ENCODE measurements at regions not wholly inside any gene's neighbourhood (a gene's known extent, or its start where the extent isn't known, plus 50 kb on each side); places are given as distances from the start of the nearest gene placed in this dataset.

DNA sequence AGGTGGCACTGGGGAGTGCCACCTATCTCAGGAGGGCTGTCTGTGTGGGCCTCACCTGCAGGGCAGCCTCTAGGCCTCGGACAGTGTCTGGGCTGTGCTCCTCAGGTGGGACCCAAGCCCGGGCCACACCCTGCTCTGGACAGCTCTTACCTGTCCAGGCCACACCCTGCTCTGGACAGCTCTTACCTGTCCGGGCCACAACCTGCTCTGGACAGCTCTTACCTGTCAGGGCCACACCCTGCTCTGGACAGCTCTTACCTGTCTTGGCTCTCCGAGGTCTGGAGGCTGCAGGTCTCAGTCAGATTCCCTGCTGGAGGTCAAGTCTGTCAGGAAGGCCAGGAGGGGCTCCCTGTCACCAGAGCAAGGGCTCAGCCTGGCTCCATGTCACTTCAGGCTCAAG lies 80.6 kb downstream of the LINGO1 start:
- TF ChIP-seq, protein P1, sequence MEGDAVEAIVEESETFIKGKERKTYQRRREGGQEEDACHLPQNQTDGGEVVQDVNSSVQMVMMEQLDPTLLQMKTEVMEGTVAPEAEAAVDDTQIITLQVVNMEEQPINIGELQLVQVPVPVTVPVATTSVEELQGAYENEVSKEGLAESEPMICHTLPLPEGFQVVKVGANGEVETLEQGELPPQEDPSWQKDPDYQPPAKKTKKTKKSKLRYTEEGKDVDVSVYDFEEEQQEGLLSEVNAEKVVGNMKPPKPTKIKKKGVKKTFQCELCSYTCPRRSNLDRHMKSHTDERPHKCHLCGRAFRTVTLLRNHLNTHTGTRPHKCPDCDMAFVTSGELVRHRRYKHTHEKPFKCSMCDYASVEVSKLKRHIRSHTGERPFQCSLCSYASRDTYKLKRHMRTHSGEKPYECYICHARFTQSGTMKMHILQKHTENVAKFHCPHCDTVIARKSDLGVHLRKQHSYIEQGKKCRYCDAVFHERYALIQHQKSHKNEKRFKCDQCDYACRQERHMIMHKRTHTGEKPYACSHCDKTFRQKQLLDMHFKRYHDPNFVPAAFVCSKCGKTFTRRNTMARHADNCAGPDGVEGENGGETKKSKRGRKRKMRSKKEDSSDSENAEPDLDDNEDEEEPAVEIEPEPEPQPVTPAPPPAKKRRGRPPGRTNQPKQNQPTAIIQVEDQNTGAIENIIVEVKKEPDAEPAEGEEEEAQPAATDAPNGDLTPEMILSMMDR (IDR thresholded peaks at IDR 0.05; ENCODE audit: low read depth, low read length) = no peak
- DNase-seq (ENCODE audit: extremely low read depth, low read depth) = no peak

DNA sequence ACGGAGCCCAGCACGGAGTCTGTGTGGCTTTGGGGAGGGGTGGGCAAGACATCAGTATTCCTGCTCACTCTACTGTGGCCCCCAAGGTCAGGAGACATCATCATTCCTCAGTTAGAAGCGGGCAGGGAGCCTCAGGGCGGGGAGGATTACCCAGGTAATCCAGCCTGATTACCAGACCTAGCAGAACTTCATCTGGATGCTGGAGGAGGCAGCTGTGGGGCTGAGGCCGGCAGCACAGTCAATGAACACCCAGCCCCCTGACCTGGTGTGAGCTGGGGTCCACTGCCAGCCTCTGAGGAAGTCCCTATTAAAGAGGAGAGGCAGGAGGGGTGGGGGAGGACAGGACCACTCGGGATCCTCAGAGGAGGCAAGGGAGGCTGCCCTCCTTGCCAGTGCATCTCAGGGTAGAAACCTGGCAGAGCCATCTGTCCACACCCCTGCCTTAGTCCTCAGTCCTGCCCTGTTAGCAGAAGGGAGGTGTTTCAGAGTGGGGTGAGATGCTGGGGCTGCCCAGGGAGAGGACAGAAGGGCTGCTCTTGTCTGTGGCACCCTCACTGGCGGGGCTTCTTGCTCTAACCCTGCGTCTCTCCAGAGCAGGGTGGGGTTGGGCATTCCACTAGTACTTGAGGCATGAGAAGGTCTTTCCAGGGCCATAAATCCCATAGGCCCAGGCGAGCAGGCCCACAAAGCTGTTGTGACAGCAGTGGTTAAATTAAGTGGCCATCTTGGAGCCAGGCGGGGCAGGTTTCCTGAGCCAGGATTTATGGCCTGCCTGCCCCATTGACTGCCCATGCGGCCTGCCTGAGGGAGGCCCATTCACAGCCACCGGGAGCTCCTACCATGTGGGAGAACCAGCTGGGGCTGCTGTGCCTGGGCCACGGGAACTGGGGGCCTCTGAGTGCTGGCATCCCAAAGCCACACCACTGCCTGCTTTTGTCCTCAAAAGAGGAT lies 82.1 kb downstream of the LINGO1 start:
- DNase-seq (ENCODE audit: extremely low read depth, low read depth) = no peak
- TF ChIP-seq, protein P1 (IDR thresholded peaks at IDR 0.05; ENCODE audit: low read depth, low read length) = no peak

DNA sequence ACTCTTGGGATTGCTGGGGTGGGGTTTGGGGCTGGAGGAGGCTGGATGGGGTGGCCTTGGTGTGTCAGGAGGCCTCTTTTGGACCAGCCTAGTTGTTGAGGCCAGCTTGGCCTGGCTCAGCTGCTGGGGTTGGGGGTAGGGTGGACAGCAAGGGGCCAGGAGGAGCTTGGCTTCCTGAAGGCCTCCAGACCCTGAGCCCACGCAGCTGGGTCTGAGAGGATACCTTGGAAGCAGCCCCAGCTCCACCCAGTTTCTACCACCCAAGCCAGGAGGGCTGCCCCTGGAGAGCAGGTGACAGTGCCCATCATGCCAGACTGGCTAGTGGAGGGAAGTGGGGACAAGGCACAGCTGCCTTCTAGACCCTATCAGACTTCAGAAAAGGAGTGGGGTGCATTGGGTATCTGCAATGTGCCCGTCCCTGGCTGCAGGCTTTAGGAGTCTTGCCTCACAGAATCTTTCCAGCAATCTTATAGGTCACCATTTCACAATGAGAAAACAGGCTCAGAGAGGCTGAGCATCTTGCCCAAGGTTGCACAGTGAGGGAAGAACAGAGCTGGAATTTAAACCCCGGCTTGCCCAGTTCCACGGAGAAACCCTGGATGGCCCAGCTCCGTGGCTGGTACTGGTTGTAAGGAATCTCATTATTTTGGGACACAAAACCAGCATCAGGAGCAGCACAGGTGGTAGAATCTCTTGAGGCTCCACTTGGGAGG lies 83.0 kb downstream of the LINGO1 start:
- DNase-seq (ENCODE audit: extremely low read depth, low read depth) = no peak
- TF ChIP-seq, protein P1 (IDR thresholded peaks at IDR 0.05; ENCODE audit: low read depth, low read length) = no peak

DNA sequence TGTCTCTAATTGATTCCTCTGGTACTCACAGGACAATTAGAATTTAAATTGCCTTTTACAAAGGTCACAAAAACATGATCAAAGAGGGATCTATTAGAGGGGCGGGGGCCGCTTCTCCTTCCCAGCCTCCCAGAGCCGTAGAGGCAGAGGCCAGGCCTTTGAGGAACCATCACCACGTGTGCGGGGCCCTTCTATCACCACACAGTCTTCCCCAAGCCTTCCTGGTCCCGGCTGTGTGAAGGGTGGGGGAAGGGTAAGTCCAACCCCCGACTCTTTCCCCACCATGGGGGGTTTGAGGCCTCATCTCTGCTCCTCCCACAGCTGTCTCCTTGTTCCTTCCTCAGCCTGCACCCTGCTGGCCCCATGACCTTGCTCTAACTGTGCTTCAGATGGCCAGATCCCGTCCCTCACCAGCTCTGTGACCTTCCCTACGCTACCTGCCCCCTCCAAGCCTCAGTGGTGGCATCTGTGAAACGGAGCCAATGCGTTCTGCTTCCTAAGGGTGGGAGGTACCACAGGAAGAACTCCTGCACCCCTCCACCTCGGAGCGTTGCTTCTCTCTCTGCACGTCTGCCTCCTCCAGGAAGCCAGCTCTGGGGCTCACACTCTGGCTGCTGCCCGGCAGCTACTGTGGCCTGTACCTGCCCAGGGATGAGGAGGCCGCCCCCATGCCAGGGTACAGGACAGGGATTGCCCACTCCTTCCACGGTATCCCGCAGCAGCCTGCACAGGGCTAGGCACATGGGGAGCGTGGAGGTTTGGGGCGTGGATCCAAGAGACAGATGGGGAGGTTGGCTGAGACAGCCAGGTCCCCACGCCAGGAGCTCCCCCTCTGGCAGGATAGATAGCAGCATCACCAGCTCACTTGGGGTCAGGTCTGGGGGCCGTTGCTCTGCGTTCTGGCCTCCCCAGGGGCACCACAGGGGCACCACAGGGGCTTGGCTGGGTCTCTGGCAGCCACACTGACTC lies 83.8 kb downstream of the LINGO1 start:
- TF ChIP-seq, protein P1 (IDR thresholded peaks at IDR 0.05; ENCODE audit: low read depth, low read length) = no peak
- no peak for DNase-seq (ENCODE audit: extremely low read depth, low read depth)

DNA sequence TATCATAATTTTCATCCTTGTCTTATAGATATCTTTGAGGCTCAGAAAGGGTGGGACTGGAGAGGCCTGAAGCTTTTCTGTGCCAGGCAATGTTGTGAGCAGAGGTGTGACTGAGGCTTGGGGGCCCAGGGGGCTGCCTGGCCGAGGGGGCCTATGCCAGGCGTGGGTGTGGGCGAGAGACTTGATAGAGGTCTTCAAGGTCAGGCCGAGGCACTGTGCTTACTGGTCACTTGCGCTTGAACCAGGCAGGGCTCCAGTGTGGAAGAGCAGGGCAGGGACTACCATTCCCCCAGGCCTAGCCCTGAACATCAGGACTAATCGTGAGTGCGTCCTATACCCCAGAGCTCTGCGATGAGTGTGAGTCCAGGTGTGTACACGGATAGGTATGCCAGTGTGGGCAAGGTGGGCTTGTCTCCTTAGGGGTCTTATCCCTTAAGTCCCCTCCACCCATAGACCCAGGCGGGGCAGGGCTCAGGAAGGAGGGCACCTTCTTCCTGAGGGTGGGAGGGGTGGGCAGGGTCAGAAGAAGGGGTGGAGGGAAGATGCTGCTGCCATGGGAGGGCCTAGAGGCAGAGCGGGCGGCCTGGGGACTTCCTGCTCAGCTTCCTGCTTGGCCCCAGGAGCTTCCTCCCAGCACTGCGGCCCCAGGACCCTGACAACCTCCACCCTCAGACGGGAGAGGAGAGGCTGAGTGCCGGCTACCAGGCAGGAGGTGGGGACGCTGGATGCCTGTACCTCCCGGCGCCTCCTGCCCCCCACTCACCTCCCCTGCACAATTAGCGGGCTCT lies 84.7 kb downstream of the LINGO1 start:
- TF ChIP-seq, protein P1 (IDR thresholded peaks at IDR 0.05; ENCODE audit: low read depth, low read length) = no peak
- no peak for DNase-seq (ENCODE audit: extremely low read depth, low read depth)

DNA sequence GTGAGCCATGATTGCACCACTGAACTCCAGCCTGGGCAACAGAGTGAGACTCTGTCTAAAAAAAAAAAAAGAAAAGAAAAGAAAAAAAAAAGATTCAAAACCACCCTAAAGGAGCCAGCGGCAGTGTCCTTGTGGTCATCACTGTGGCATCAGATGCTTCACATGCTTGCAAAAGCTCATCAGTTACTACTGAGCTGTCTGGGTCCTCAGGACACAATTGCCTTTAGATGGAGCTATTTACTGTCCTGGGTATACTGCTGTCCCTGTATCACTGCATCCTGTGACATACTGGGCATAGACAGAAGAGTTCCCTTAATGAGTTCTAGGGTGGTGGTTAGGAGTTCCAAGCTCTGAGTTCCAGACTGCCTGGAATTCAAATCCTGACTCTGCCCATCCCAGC lies 85.8 kb downstream of the LINGO1 start:
- DNase-seq (ENCODE audit: extremely low read depth, low read depth) = no peak
- TF ChIP-seq, protein P1 (IDR thresholded peaks at IDR 0.05; ENCODE audit: low read depth, low read length) = no peak

Data from AG09319 (cell line).